ENCODE measurements at regions not wholly inside any gene's neighbourhood (a gene's known extent, or its start where the extent isn't known, plus 50 kb on each side); places are given as distances from the start of the nearest gene placed in this dataset.

DNA sequence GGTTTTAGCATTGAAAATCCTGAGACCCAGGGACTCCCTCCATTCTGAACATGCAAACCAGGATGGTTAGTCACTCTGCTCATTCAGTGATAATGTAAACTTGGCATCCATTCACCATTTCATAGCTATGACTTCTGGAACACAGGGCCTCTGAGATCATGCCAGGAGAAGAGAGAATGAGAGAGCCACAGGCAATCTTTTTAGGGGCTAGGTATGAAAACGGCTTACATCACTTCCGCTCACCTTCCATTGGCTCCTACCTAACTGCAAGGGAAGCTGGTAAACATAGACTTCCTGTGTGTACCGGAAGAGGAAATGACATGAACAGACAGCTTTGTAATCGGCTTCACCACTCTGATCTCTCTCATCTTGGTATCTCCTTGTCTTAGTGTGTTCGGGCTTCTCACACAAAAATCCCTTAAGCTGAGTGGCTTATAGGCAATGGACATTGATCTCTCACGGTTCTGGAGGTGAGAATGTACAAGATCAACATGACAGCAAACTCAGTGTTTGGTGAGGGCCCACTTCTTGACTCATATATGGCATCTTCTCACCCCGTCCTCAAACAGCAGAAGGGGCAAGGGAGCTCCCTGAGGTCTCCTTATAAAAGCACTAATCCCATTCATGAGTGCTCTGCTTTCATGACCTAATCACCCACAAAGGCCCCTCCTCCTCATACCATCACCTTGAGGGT, 465.9 kb upstream of the TBX3 start:
- no peaks in the 10 kb centered on the region for H3K4me1 Mint-ChIP-seq (ENCODE audit: low read depth)
- H3K9me3 Mint-ChIP-seq, result peaks cover 10% of the 10 kb centered on the region
- H3K36me3 Mint-ChIP-seq (ENCODE audit: low read depth), result no peaks in the 10 kb centered on the region
- no peaks in the 10 kb centered on the region for H3K27me3 Mint-ChIP-seq
- intact Hi-C loops (cut with micrococcal nuclease), result no loop called here
- H3K4me3 Mint-ChIP-seq, result no peak overlapping the region
- no peak overlapping the region for H3K27ac Mint-ChIP-seq

DNA sequence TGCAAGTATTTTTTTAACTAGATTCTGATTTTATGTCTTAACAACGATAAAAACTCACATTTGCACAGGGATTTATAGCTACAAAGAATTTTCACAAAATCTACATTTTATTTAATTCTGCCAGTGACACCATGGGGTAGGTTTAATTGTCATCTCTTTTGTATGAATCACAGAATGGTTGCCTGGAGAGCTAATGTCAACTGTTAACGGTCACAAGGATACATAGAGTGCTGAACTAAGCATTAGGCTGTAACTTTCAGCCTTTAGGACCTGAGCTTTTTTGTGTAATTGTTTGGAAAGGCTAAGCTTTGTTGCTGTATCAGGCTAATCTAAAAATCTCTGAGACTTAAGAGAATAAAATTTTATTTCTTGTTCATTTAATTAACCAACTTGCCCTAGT, 465.3 kb upstream of the TBX3 start:
- H3K27me3 Mint-ChIP-seq, result no peaks in the 10 kb centered on the region
- peaks cover 10% of the 10 kb centered on the region for H3K9me3 Mint-ChIP-seq
- H3K27ac Mint-ChIP-seq, result no peak overlapping the region
- H3K4me3 Mint-ChIP-seq, result no peak overlapping the region
- no peaks in the 10 kb centered on the region for H3K36me3 Mint-ChIP-seq (ENCODE audit: low read depth)
- intact Hi-C loops (cut with micrococcal nuclease), result no loop called here
- H3K4me1 Mint-ChIP-seq (ENCODE audit: low read depth), result no peaks in the 10 kb centered on the region

DNA sequence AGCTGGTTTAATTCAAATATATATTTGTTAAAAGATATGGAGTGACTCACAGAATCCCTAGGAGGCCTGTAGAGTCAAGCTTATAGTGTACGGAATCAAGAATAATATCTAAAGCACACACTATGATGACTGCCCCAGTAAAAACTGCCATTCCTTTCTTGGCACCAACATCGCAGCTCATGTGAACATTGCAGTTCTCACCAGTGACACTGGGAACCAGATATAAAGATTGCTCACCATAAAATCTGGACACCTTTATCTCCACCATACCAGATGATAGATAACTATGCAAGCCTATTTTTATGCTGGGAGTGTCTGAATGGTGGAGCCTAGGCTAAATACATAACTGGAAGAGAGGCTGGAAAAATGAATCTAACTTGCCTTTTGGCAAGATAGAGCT, 463.9 kb upstream of the TBX3 start:
- no peaks in the 10 kb centered on the region for H3K36me3 Mint-ChIP-seq (ENCODE audit: low read depth)
- no peaks in the 10 kb centered on the region for H3K4me1 Mint-ChIP-seq (ENCODE audit: low read depth)
- H3K9me3 Mint-ChIP-seq, result peaks cover 10% of the 10 kb centered on the region
- no peak overlapping the region for H3K4me3 Mint-ChIP-seq
- H3K27me3 Mint-ChIP-seq, result no peaks in the 10 kb centered on the region
- no peak overlapping the region for H3K27ac Mint-ChIP-seq
- intact Hi-C loops (cut with micrococcal nuclease), result no loop called here

DNA sequence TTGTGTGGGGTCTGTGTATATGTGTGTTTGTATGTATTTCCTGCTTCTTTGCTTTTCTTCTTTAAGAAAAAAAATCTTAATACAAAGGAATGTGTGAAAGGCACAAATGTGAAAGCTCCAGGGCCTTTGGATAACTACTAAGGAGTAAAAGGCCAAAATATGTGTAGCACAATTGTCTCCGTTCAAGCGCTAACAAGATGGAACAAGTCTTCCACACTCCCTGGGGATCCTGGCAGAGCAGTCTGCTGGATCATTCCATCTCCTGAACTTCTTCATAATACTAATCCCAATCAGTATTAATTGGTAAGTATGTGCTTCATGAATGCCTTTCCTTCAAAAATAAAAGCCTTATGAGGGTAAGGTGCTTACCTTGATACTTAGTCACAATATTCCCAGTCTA, 462.5 kb upstream of the TBX3 start:
- no peaks in the 10 kb centered on the region for H3K4me1 Mint-ChIP-seq (ENCODE audit: low read depth)
- H3K9me3 Mint-ChIP-seq, result peaks cover 10% of the 10 kb centered on the region
- H3K27me3 Mint-ChIP-seq, result no peaks in the 10 kb centered on the region
- intact Hi-C loops (cut with micrococcal nuclease), result no loop called here
- no peaks in the 10 kb centered on the region for H3K36me3 Mint-ChIP-seq (ENCODE audit: low read depth)
- no peak overlapping the region for H3K27ac Mint-ChIP-seq
- H3K4me3 Mint-ChIP-seq, result no peak overlapping the region

DNA sequence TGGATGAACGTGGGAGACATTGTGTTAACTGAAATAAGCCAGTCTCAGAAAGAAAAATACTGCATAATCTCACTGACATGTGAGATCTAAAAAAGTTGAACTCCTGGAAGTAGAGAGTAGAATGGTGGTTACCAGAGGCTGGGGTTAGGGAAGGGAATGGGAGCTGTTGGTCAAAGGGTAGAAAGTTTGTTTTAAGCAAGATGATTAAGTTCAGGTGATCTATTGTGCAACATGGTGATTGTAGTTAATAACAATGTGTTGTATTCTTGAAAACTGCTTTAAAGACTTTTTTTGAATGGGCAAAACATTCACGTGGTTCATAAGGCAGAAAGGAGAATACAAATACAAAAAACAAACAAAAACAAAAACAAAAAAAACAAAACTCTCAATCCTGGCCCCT, 460.4 kb upstream of the TBX3 start:
- no peaks in the 10 kb centered on the region for H3K36me3 Mint-ChIP-seq (ENCODE audit: low read depth)
- intact Hi-C loops (cut with micrococcal nuclease), result no loop called here
- no peak overlapping the region for H3K27ac Mint-ChIP-seq
- peaks cover 2% of the 10 kb centered on the region for H3K9me3 Mint-ChIP-seq
- no peaks in the 10 kb centered on the region for H3K27me3 Mint-ChIP-seq
- no peaks in the 10 kb centered on the region for H3K4me1 Mint-ChIP-seq (ENCODE audit: low read depth)
- no peak overlapping the region for H3K4me3 Mint-ChIP-seq

DNA sequence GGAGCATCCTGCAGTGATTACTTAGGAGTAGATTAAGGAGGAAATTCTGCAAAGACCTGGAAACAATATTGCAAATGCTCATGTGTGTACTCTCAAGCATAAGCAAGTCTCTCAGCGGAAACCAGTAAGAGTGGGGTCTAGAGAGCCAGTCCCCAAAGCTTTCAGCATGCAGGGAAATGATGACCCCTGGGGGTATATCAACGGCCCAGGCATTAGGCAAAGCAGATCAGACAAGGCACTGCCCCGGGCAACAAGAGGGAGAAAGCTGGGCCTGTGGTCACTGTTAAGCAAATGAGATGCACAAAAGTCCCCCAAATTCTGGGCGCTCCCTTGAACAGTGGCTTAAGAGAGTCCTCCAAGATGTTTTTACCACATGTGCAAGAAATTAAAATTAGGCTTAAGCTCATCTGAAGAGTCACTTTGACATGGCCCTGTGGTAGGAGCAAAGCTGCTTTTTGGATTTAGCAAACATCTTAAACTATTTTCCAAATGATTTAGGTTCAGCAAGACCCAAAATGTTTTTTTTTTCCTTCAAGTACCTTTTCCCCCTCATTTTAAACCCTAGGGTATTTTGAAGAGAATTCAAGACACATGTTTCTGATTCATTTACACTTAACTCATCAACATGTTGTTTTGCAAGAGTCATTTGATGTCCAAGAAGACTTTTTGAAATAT, 457.1 kb upstream of the TBX3 start:
- intact Hi-C loops (cut with micrococcal nuclease), result no loop called here
- Mint-ChIP-seq H3K4me3 (no peak overlapping the region), H3K27ac (no peak overlapping the region), H3K4me1 (ENCODE audit: low read depth) (no peaks in the 10 kb centered on the region), H3K9me3 (peaks cover 8% of the 10 kb centered on the region), H3K27me3 (no peaks in the 10 kb centered on the region), H3K36me3 (ENCODE audit: low read depth) (no peaks in the 10 kb centered on the region)

DNA sequence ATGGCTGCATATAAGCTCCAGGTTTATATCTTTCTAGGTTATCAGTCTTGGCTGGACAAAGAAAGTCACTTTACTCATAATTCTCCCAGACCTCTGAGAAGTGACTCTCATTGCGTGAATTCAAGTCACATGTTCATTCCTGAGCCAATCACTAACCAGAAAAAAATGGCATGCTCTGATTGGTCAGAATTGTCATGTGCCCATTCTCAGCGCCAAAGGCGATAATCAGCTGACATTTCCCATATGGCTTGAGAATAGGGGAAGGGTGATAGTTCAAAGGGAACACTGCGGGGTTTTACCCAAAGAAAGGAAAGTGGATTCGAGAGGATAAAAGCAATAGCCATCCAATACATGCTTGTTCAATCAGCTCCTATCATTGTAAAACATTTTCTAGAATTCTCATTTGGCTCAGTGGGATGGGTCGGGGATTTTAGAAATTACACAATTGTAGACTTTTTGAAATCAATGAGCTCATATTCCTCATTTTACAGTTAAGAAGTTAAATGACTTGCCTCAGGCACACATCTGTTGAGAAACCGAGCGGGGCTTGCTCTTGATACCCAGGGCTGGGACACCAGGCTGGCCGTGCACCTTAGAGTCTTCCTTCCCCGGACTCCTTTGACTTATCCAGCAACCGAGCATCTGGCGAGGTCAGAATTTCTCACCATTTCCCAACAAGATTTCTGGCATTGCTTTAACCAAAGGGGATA, 454.0 kb upstream of the TBX3 start:
- H3K27ac Mint-ChIP-seq, result no peak overlapping the region
- no peaks in the 10 kb centered on the region for H3K4me1 Mint-ChIP-seq (ENCODE audit: low read depth)
- peaks cover 8% of the 10 kb centered on the region for H3K9me3 Mint-ChIP-seq
- no peaks in the 10 kb centered on the region for H3K36me3 Mint-ChIP-seq (ENCODE audit: low read depth)
- no peak overlapping the region for H3K4me3 Mint-ChIP-seq
- intact Hi-C loops (cut with micrococcal nuclease), result no loop called here
- no peaks in the 10 kb centered on the region for H3K27me3 Mint-ChIP-seq

DNA sequence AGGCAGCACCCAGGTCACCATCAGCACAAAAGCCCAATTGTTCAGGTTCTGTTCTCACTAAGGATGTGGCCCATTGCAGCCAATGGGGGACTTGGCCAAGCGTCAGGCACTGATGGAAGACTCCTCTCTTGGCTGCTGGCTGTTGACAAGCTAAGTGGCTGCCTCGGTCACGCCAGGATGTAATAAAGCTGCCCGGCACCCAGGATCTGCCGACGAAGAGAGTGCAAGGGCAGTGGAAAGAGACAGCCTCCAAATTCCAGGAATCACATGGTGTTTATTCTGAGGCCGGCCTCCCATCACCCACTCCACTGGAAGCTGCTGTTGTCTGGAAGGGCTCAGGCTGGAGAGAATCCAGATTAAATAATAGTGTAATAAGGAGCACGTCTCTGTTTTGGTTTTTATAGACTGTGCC, 451.8 kb upstream of the TBX3 start:
- Mint-ChIP-seq H3K4me3 (no peak overlapping the region), H3K9me3 (peaks cover 8% of the 10 kb centered on the region), H3K27me3 (no peaks in the 10 kb centered on the region), H3K4me1 (ENCODE audit: low read depth) (no peaks in the 10 kb centered on the region), H3K27ac (no peak overlapping the region), H3K36me3 (ENCODE audit: low read depth) (no peaks in the 10 kb centered on the region)
- intact Hi-C loops (cut with micrococcal nuclease), result no loop called here

DNA sequence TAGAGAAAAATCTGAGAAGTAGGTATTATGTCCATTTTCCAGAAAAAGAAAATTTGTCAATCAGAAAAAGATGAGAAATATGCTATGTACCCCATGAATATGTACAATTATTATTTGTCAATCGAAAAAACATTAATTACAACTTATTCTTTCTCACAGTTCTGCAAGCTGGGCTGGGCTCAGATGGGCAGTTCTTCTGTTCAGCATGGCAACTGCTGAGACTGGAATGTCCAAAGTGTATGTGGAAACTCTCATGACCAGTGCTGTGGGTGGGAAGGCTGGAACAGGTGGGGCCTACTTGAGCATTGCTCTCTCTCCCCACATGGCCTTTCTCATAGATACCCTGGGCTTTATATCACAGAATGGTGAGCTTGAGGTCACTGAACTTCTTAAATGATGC, 450.3 kb upstream of the TBX3 start:
- Mint-ChIP-seq H3K27ac (no peak overlapping the region), H3K36me3 (ENCODE audit: low read depth) (no peaks in the 10 kb centered on the region), H3K4me3 (no peak overlapping the region), H3K9me3 (peaks cover 8% of the 10 kb centered on the region), H3K4me1 (ENCODE audit: low read depth) (no peaks in the 10 kb centered on the region), H3K27me3 (no peaks in the 10 kb centered on the region)
- intact Hi-C loops (cut with micrococcal nuclease), result no loop called here

DNA sequence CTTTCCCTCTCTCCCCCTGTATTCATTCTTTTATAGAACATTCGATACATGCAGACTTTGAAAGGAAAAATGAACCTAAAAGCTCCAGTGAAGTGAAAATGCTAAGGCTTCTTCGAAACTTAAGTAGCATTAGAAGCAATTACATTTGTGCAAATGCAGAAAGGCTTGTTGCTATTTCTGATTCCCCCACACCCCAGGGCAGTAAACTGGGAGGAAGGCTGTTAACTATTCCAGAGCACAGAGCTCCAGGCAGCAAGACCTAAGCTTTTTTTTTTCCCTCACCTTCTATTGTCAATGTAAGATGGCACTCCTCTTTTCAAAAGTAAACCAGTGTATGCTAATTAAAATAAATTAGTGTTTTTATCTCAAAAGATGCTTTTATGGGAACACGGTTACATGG, 448.9 kb upstream of the TBX3 start:
- Mint-ChIP-seq H3K4me3 (no peak overlapping the region), H3K9me3 (peaks cover 4% of the 10 kb centered on the region), H3K27ac (no peak overlapping the region), H3K4me1 (ENCODE audit: low read depth) (no peaks in the 10 kb centered on the region), H3K36me3 (ENCODE audit: low read depth) (no peaks in the 10 kb centered on the region), H3K27me3 (no peaks in the 10 kb centered on the region)
- intact Hi-C loops (cut with micrococcal nuclease), result no loop called here

DNA sequence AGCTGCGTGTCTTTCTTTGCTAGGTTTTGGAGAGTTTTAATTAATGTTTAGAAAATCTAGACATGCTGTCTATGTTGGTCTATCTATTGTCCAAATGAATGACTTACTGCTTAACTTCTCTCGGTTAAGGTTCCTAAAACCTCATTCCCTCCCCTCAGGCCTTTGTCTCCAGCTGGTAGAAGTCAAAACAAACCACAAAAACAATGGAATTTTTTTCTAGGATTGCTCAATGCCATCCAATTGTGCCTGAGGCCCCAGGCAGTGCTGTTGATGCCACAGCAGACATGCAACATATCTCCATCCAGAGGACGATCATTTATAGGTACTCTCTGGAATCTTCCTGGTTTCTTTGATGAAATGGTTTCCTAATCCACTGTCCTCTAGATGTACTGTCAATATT, 448.2 kb upstream of the TBX3 start:
- Mint-ChIP-seq H3K9me3 (no peaks in the 10 kb centered on the region), H3K27me3 (no peaks in the 10 kb centered on the region), H3K4me1 (ENCODE audit: low read depth) (no peaks in the 10 kb centered on the region), H3K4me3 (no peak overlapping the region), H3K27ac (no peak overlapping the region), H3K36me3 (ENCODE audit: low read depth) (no peaks in the 10 kb centered on the region)
- intact Hi-C loops (cut with micrococcal nuclease), result no loop called here

DNA sequence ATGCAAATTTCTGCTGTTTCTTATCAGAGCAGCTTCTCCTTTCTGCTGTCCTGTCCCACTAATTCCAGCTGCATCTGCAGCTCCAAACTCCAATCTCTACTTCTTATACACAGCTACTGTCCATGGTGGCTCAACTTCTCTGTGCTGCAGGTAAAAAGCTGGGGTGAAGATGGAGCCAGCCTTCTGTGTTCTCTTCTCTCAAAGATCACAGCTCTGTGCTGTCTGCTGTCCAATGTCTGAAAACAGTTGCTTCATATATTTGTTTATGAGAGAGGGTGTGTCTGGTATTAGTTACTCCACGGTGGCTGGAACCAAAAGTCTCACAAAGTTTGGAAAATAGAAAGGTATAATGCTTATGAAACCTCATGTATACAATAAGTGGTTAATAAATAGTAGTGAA, 445.8 kb upstream of the TBX3 start:
- intact Hi-C loops (cut with micrococcal nuclease), result no loop called here
- H3K9me3 Mint-ChIP-seq, result no peaks in the 10 kb centered on the region
- H3K27ac Mint-ChIP-seq, result no peak overlapping the region
- H3K4me3 Mint-ChIP-seq, result no peak overlapping the region
- no peaks in the 10 kb centered on the region for H3K36me3 Mint-ChIP-seq (ENCODE audit: low read depth)
- H3K27me3 Mint-ChIP-seq, result no peaks in the 10 kb centered on the region
- H3K4me1 Mint-ChIP-seq (ENCODE audit: low read depth), result no peaks in the 10 kb centered on the region

DNA sequence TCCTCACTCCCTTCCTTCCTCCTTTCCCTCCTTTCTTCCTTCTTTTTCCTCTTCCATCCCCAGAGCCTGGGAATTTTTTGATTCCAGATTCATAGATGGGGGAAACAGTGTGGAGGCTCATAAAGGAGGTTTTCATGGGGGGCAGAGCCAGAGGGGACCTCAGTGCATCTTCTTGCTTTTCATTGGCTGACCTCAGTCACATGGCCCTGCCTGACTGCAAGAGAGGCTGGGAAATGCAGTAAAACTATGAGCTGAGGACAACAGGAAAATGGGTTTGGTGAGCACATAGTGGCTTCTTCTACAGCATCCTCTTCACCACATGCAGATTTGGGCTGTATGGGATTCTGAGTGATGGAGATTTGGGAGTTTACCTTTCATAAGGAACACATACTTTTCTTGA, 437.1 kb upstream of the TBX3 start:
- H3K36me3 Mint-ChIP-seq (ENCODE audit: low read depth), result no peaks in the 10 kb centered on the region
- H3K9me3 Mint-ChIP-seq, result peaks cover 31% of the 10 kb centered on the region
- no peaks in the 10 kb centered on the region for H3K27me3 Mint-ChIP-seq
- H3K27ac Mint-ChIP-seq, result no peak overlapping the region
- H3K4me3 Mint-ChIP-seq, result no peak overlapping the region
- no peaks in the 10 kb centered on the region for H3K4me1 Mint-ChIP-seq (ENCODE audit: low read depth)
- intact Hi-C loops (cut with micrococcal nuclease), result no loop called here

DNA sequence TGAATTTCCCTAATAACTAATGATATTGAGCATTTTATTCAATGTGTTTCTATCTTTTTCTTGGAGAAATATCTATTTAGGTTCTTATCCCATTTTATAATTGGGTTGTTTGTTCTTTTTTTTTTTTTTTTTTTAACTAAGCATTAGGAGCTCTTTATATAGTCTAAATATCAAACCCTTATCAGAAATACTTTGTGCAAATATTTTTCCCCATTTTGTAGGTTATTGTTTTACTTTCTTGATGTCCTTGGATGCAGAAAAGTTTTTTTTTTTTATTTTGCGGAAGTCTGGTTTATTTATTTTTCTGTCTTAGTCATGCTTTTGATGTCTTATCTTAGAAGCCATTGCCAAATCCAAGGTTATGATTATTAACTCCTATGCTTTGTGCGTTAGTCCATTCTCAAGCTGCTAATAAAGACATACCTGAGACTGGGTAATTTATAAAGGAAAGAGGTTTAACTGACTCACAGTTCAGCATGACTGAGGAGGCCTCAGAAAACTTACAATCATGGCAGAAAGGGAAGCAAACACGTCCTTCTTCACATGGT, 434.3 kb upstream of the TBX3 start:
- Mint-ChIP-seq H3K27ac (no peak overlapping the region), H3K4me3 (no peak overlapping the region), H3K27me3 (no peaks in the 10 kb centered on the region), H3K4me1 (ENCODE audit: low read depth) (no peaks in the 10 kb centered on the region), H3K36me3 (ENCODE audit: low read depth) (no peaks in the 10 kb centered on the region), H3K9me3 (peaks cover 31% of the 10 kb centered on the region)
- intact Hi-C loops (cut with micrococcal nuclease), result no loop called here

Measured in dendritic cell treated with granulocyte-macrophage colony-stimulating factor and Interleukin-4, amounts not matched to agents 40 ng/mL and 50 ng/mL, for 4 days (primary cell).